ENCODE measurements at regions not wholly inside any gene's neighbourhood (a gene's known extent, or its start where the extent isn't known, plus 50 kb on each side); places are given as distances from the start of the nearest gene placed in this dataset.

DNA sequence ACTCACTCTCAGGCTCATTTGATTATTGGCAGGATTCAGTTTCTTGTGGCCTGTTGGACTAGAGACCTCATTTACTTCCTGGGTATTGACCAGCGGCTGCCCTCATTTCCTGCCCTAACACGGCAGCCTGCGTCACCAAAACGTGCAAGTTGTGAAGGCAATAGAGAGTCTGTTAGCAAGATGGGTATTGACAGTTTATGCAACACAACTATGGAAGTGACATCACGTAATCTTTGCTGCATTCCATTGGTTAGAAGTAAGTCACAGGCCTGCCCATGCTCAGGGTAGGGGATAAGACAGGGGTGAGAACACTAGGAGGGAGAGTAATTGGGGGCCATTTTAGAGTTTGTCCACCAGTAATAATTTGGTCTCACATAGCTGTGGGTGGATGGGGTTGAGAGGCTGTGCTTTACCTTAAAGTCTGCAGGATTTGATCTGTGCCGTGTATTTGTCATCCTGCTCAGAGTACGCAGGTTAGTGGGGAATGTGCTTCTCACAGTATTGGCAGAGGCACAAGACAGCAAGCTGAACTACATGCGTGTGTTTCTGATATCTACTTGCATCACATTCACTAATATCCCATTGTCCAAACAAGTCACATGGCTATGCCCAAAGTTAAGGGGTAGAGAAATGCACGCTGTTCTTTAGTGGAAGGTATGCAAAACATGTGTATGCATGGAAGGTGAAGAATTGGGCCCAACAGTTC, 83.3 kb downstream of the EDEM1 start:
- TF ChIP-seq, protein P1, sequence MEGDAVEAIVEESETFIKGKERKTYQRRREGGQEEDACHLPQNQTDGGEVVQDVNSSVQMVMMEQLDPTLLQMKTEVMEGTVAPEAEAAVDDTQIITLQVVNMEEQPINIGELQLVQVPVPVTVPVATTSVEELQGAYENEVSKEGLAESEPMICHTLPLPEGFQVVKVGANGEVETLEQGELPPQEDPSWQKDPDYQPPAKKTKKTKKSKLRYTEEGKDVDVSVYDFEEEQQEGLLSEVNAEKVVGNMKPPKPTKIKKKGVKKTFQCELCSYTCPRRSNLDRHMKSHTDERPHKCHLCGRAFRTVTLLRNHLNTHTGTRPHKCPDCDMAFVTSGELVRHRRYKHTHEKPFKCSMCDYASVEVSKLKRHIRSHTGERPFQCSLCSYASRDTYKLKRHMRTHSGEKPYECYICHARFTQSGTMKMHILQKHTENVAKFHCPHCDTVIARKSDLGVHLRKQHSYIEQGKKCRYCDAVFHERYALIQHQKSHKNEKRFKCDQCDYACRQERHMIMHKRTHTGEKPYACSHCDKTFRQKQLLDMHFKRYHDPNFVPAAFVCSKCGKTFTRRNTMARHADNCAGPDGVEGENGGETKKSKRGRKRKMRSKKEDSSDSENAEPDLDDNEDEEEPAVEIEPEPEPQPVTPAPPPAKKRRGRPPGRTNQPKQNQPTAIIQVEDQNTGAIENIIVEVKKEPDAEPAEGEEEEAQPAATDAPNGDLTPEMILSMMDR (conservative IDR thresholded peaks at IDR 0.05): no peak
- TF ChIP-seq ZFX (IDR thresholded peaks at IDR 0.05): no peak
